ENCODE measurements at regions not wholly inside any gene's neighbourhood (a gene's known extent, or its start where the extent isn't known, plus 50 kb on each side); places are given as distances from the start of the nearest gene placed in this dataset.

- Histone ChIP-seq H2AK5ac (ENCODE audit: low read depth, low read length) (no peak overlapping the region), H2BK5ac (ENCODE audit: low read depth, low read length, poor library complexity, severe bottlenecking) (no peak overlapping the region), H3K9me1 (ENCODE audit: insufficient read depth, low read length) (no peaks in the 10 kb centered on the region), H3K23ac (ENCODE audit: low read depth, low read length) (no peak overlapping the region), H2BK15ac (ENCODE audit: low read depth, low read length) (no peak overlapping the region), H3K4me2 (ENCODE audit: low read depth, low read length) (no peak overlapping the region), H4K91ac (ENCODE audit: insufficient read depth, low read depth, low read length) (no peak overlapping the region), H4K8ac (ENCODE audit: low read depth in 2 of 2, low read length in 2 of 2) (no peak overlapping the region), H3K4ac (ENCODE audit: low read depth, low read length) (no peak overlapping the region), H3K27ac (ENCODE audit: insufficient read depth, low read length) (no peak overlapping the region), H3K79me1 (ENCODE audit: low read depth in 1 of 2, low read length in 2 of 2) (no peaks in the 10 kb centered on the region), H3K9me3 (ENCODE audit: control insufficient read depth, insufficient read depth, low read length) (no peaks in the 10 kb centered on the region), H2BK20ac (ENCODE audit: low read depth, low read length) (no peak overlapping the region), H3K4me3 (ENCODE audit: insufficient read depth, low read depth, low read length) (no peak overlapping the region), H3K27me3 (ENCODE audit: control insufficient read depth, insufficient read depth, low read length) (no peaks in the 10 kb centered on the region; the same call in 1 of the 2 replicates), H3K18ac (ENCODE audit: low read depth, low read length) (no peak overlapping the region), H3K14ac (replicated peaks; ENCODE audit: low read depth, low read length) (no peak overlapping the region), H3K56ac (ENCODE audit: extremely low read depth, insufficient read depth, low read length) (no peak overlapping the region), H2BK120ac (ENCODE audit: low read depth, low read length) (no peak overlapping the region), H3K4me1 (ENCODE audit: control insufficient read depth, insufficient read depth, low read length) (no peaks in the 10 kb centered on the region), H3K9ac (ENCODE audit: low read depth, low read length) (no peak overlapping the region), H2AK9ac (replicated peaks; ENCODE audit: low read depth, low read length, poor library complexity) (no peak overlapping the region), H2AFZ (replicated peaks; ENCODE audit: low read length, poor library complexity) (no peak overlapping the region), H4K20me1 (ENCODE audit: insufficient read depth, low read length) (no peaks in the 10 kb centered on the region), H3K36me3 (ENCODE audit: control insufficient read depth, insufficient read depth, low read length) (no peaks in the 10 kb centered on the region), H4K5ac (ENCODE audit: low read depth, low read length) (no peak overlapping the region)
- BruUV-seq (replicated peaks) = no TSS peak
- ChIA-PET POLR2A (ENCODE audit: unreplicated experiment) (no interaction called here), CTCF (no interaction called here)
- DNase-seq (no peak), ATAC-seq (ENCODE audit: low read depth) (no peak)
- intact Hi-C loops (cut with micrococcal nuclease) (no loop called here), in situ Hi-C loops (cut with MboI; ENCODE audit: low sequenced_read_pairs) (no loop called here), dilution Hi-C loops (cut with HindIII; ENCODE audit: low sequenced_read_pairs, unreplicated experiment) (no loop called here)
- 30% methylated on average over 2 of the region's 4 CpGs; no CpG with 5 or more reads in 1 of the 2 experiments for WGBS, 2 experiments (ENCODE audit: extremely low coverage in 2 of 2, insufficient read length in 1 of 2)
- TF ChIP-seq, protein P1, sequence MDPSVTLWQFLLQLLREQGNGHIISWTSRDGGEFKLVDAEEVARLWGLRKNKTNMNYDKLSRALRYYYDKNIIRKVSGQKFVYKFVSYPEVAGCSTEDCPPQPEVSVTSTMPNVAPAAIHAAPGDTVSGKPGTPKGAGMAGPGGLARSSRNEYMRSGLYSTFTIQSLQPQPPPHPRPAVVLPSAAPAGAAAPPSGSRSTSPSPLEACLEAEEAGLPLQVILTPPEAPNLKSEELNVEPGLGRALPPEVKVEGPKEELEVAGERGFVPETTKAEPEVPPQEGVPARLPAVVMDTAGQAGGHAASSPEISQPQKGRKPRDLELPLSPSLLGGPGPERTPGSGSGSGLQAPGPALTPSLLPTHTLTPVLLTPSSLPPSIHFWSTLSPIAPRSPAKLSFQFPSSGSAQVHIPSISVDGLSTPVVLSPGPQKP (IDR thresholded peaks at IDR 0.05; ENCODE audit: borderline replicate concordance, low read depth, low read length) = no peak
- TF ChIP-seq BHLHE40 (IDR thresholded peaks at IDR 0.05; ENCODE audit: low read depth, low read length) = no peak
- TF ChIP-seq RAD21 (IDR thresholded peaks at IDR 0.05; ENCODE audit: low read length) = no peak
- TF ChIP-seq FOS (IDR thresholded peaks at IDR 0.05; ENCODE audit: low read depth, low read length) = no peak
- TF ChIP-seq, protein P2, sequence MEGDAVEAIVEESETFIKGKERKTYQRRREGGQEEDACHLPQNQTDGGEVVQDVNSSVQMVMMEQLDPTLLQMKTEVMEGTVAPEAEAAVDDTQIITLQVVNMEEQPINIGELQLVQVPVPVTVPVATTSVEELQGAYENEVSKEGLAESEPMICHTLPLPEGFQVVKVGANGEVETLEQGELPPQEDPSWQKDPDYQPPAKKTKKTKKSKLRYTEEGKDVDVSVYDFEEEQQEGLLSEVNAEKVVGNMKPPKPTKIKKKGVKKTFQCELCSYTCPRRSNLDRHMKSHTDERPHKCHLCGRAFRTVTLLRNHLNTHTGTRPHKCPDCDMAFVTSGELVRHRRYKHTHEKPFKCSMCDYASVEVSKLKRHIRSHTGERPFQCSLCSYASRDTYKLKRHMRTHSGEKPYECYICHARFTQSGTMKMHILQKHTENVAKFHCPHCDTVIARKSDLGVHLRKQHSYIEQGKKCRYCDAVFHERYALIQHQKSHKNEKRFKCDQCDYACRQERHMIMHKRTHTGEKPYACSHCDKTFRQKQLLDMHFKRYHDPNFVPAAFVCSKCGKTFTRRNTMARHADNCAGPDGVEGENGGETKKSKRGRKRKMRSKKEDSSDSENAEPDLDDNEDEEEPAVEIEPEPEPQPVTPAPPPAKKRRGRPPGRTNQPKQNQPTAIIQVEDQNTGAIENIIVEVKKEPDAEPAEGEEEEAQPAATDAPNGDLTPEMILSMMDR (conservative IDR thresholded peaks at IDR 0.05; ENCODE audit: low read depth, low read length) = no peak
- no peak for TF ChIP-seq CEBPB (IDR thresholded peaks at IDR 0.05; ENCODE audit: low read depth, low read length)
- TF ChIP-seq MAZ (IDR thresholded peaks at IDR 0.05; ENCODE audit: borderline replicate concordance, low read depth, low read length) = no peak
- no peak for TF ChIP-seq POLR2A (IDR thresholded peaks at IDR 0.05; ENCODE audit: low read depth, low read length)
- no peak for TF ChIP-seq RFX5 (IDR thresholded peaks at IDR 0.05; ENCODE audit: low read depth, low read length)
- TF ChIP-seq CHD1 (IDR thresholded peaks at IDR 0.05; ENCODE audit: low read depth, low read length) = no peak
- TF ChIP-seq MAFK (IDR thresholded peaks at IDR 0.05; ENCODE audit: low read depth, low read length) = no peak
- TF ChIP-seq NFE2L2 (IDR thresholded peaks at IDR 0.05; ENCODE audit: low read depth, low read length) = no peak
- no peak for TF ChIP-seq SMC3 (IDR thresholded peaks at IDR 0.05; ENCODE audit: low read depth, low read length)
- TF ChIP-seq MXI1 (IDR thresholded peaks at IDR 0.05; ENCODE audit: borderline replicate concordance, low read depth, low read length) = no peak
- no peak for TF ChIP-seq USF2 (IDR thresholded peaks at IDR 0.05; ENCODE audit: low read depth, low read length)
- no peak for TF ChIP-seq RCOR1 (IDR thresholded peaks at IDR 0.05; ENCODE audit: insufficient replicate concordance, low read length)
These were observed 632.0 kb upstream of the KIRREL3 start for GRCh38 chr11:127632546-127632945.
